ENCODE measurements at regions not wholly inside any gene's neighbourhood (a gene's known extent, or its start where the extent isn't known, plus 50 kb on each side); places are given as distances from the start of the nearest gene placed in this dataset.

- TF ChIP-seq EZH2 (IDR thresholded peaks at IDR 0.05) (no peak), POLR2AphosphoS5 (IDR thresholded peaks at IDR 0.05; ENCODE audit: low read depth, low read length) (no peak), CTCF (IDR thresholded peaks at IDR 0.05 in 2 of 3, conservative IDR thresholded peaks at IDR 0.05 in 1 of 3; ENCODE audit: borderline replicate concordance in 1 of 3, insufficient read depth in 1 of 3, low read depth in 2 of 3, low read length in 2 of 3) (no peak), POLR2A (IDR thresholded peaks at IDR 0.05; ENCODE audit: borderline replicate concordance, extremely low read depth, insufficient read depth, insufficient read length) (no peak), TCF7L2 (IDR thresholded peaks at IDR 0.05; ENCODE audit: borderline replicate concordance, extremely low read depth, insufficient read depth, insufficient read length) (no peak)
These were observed 216.9 kb upstream of the ARHGAP20 start for GRCh38 chr11:110929129-110929528.
